HepG2 (cell line): ENCODE measurements at regions not wholly inside any gene's neighbourhood (a gene's known extent, or its start where the extent isn't known, plus 50 kb on each side); places are given as distances from the start of the nearest gene placed in this dataset.

Experiments
- ATAC-seq: fragments of 200-7000 bp; cut with Tn5 transposase; 3 replicates; pipeline ENCODE4 v1.9.1; 2020; ENCODE audit warnings: mild to moderate bottlenecking, moderate library complexity
- BruUV-seq: library from RNA; stranded (reverse); fragments of 400-500 nt; replicated peaks from 2 replicates; lab custom pipeline; 2021; lab: Mats Ljungman, UMichigan
- CTCF ChIA-PET: fragments of 300-600 bp; formaldehyde crosslinking; extraction: SDS; loops from one replicate; lab custom pipeline; 2021; ENCODE audit warnings: low total read pairs, inconsistent platforms, low intra/inter-chr PET ratio; lab: Yijun Ruan, JAX
- POLR2A ChIA-PET: fragments of 350-600 bp; sonication (Branson Sonifier 250); formaldehyde crosslinking; loops from one replicate; lab custom pipeline; 2020; ENCODE audit warnings: antibody characterized with exemption, inconsistent platforms; lab: Yijun Ruan, JAX
- DNase-seq: peaks from one replicate; pipeline ENCODE4 v3.0.0-alpha.2; 2015; ENCODE audit warnings: low spot score
- FAIRE-seq: peaks from 3 replicates; lab custom pipeline; 2011; peaks lifted over from hg19 to GRCh38; lab: Jason Lieb, UNC
- H2AFZ ChIP-seq: one replicate; pipeline ENCODE4 v1.6.1; 2011; ENCODE audit warnings: low read length, inconsistent platforms
- H3K27ac ChIP-seq: fragments of 300-600 bp; 3 replicates; pipeline ENCODE4 v1.8.0; 2011; ENCODE audit warnings: mixed run types, mild to moderate bottlenecking, mixed read lengths, low read length, inconsistent platforms; ENCODE audit not compliant: insufficient read depth; ENCODE audit errors: extremely low read length
- H3K27me3 ChIP-seq, 2 experiments: fragments of 200-600 bp in 1 of 2; 2 replicates in 1 of 2; 3 replicates in 1 of 2; pipeline versions ENCODE4 v1.6.0 to v1.8.0; 2011; ENCODE audit warnings: low read length in 2 of 2, mild to moderate bottlenecking in 2 of 2, moderate library complexity in 2 of 2, inconsistent platforms in 1 of 2; ENCODE audit not compliant: insufficient read depth in 2 of 2, control insufficient read depth in 1 of 2
- H3K36me3 ChIP-seq, 2 experiments: fragments of 200-600 bp in 1 of 2; replicated peaks in 1 of 2; 2 replicates in 1 of 2; 3 replicates in 1 of 2; pipeline versions ENCODE4 v1.5.1 to v1.8.0; 2011; ENCODE audit warnings: low read length in 2 of 2, inconsistent platforms in 1 of 2; ENCODE audit not compliant: insufficient read depth in 2 of 2, control insufficient read depth in 1 of 2
- H3K4me1 ChIP-seq: 2 replicates; pipeline ENCODE4 v1.5.1; 2012; ENCODE audit warnings: low read length, inconsistent platforms; ENCODE audit not compliant: insufficient read depth
- H3K4me2 ChIP-seq: 2 replicates; pipeline ENCODE4 v1.6.0; 2011; ENCODE audit warnings: low read depth, low read length, inconsistent platforms
- H3K4me3 ChIP-seq, 3 experiments: fragments of 200-600 bp in 1 of 3; sonication (generic), shearing (Covaris generic) in 1 of 3; replicated peaks in 1 of 3; 2 replicates each; pipeline ENCODE4 v1.5.1; 2011 to 2016; ENCODE audit warnings: low read length in 3 of 3, inconsistent platforms in 2 of 3, low read depth in 2 of 3, mild to moderate bottlenecking in 2 of 3, control low read depth in 1 of 3, mixed read lengths in 1 of 3; ENCODE audit not compliant: insufficient read depth in 1 of 3
- H3K79me2 ChIP-seq: one replicate; pipeline ENCODE4 v1.6.1; 2011; ENCODE audit warnings: low read length, inconsistent platforms; ENCODE audit not compliant: insufficient read depth
- H3K9ac ChIP-seq: 2 replicates; pipeline ENCODE4 v1.6.0; 2011; ENCODE audit warnings: mild to moderate bottlenecking, low read depth, low read length, inconsistent platforms; ENCODE audit not compliant: insufficient read depth
- H3K9me3 ChIP-seq: 2 replicates; pipeline ENCODE4 v1.5.1; 2012; ENCODE audit warnings: mild to moderate bottlenecking, low read length
- H4K20me1 ChIP-seq: 2 replicates; pipeline ENCODE4 v1.6.0; 2011; ENCODE audit warnings: inconsistent platforms, mild to moderate bottlenecking, low read length, moderate library complexity; ENCODE audit not compliant: insufficient read depth
- ATF5 ChIP-seq: sonication (generic); formaldehyde crosslinking; IDR thresholded peaks from 2 replicates; pipeline ENCODE4 v1.4.0; 2020; ENCODE audit warnings: mild to moderate bottlenecking, low read depth, missing genetic modification reagents
- GTF2F1 ChIP-seq: fragments of 150-350 bp; IDR thresholded peaks from 2 replicates; pipeline ENCODE4 v1.6.1; 2014; ENCODE audit warnings: low read length
- KIAA2018 ChIP-seq: sonication (generic); formaldehyde crosslinking; IDR thresholded peaks from 2 replicates; pipeline ENCODE4 v1.5.0; 2020; ENCODE audit warnings: mild to moderate bottlenecking, missing genetic modification reagents, borderline replicate concordance
- SP140L ChIP-seq: sonication (generic); formaldehyde crosslinking; IDR thresholded peaks from 2 replicates; pipeline ENCODE4 v1.4.0; 2020; ENCODE audit warnings: missing genetic modification reagents, borderline replicate concordance
- TAF1 ChIP-seq: sonication (generic); formaldehyde crosslinking; IDR thresholded peaks from 2 replicates; pipeline ENCODE4 v1.4.0; 2020; ENCODE audit warnings: missing genetic modification reagents
- TOE1 ChIP-seq: sonication (generic); formaldehyde crosslinking; IDR thresholded peaks from 2 replicates; pipeline ENCODE4 v1.4.0; 2020; ENCODE audit warnings: mild to moderate bottlenecking, missing genetic modification reagents
- ZMAT3 ChIP-seq: sonication (generic); formaldehyde crosslinking; conservative IDR thresholded peaks from 2 replicates; pipeline ENCODE4 v1.7.0; 2021; ENCODE audit warnings: missing genetic modification reagents
- ZNF34 ChIP-seq: sonication (generic); formaldehyde crosslinking; IDR thresholded peaks from 2 replicates; pipeline ENCODE4 v1.4.0; 2020; ENCODE audit warnings: mild to moderate bottlenecking, missing genetic modification reagents, borderline replicate concordance
- ZNF567 ChIP-seq: sonication (generic); formaldehyde crosslinking; IDR thresholded peaks from 2 replicates; pipeline ENCODE4 v1.8.1; 2023; ENCODE audit warnings: mild to moderate bottlenecking, missing genetic modification reagents, borderline replicate concordance
- ZNF580 ChIP-seq: IDR thresholded peaks from 2 replicates; pipeline ENCODE4 v1.6.1; 2016; ENCODE audit warnings: low read depth, borderline replicate concordance
- WGBS: methylation state at CpG from one replicate; pipeline ENCODE4 v1.1.6; 2017; ENCODE audit warnings: low lambda C conversion rate; 5-methylcytosine and 5-hydroxymethylcytosine counted together
- in situ Hi-C: cut with HindIII; loops from 2 replicates; pipeline ENCODE4 v1.10.0; 2017; ENCODE audit warnings: low pct_unique_long_range_greater_than_20kb; ENCODE audit not compliant: extremely low pct_ligation_motif_present
- intact Hi-C: fragments of 100-400 bp; cut with micrococcal nuclease; formaldehyde crosslinking; loops from one replicate; pipeline ENCODE4 v1.10.0; 2022; ENCODE audit not compliant: unreplicated experiment
- TF ChIP-seq, protein P1 (sequence below): sonication (generic); formaldehyde crosslinking; IDR thresholded peaks from 2 replicates; pipeline ENCODE4 v1.4.0; 2020; ENCODE audit warnings: missing genetic modification reagents, borderline replicate concordance

DNA sequence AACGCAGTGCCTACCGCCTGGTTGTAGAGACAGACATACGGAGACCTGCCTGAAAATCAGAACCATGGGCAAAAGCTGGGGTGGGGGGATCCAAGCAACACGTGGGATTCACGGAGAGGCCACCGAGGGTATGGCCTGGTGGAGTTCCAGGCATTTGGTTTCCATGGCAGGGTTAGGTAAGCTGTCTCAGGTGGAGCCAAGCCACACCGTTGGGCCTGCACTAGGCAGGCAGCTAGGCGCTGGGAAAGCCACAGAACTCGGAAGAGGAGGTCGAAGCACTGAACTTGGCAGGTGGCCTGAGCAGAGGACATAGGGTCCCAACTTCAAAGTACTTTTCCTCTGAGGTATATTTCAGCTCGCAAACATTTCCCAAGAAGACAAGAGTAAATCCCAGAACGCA, 111.6 kb downstream of the ISL1 start:
- Histone ChIP-seq H2AFZ (no peak overlapping the region), H3K27ac (no peak overlapping the region), H3K4me2 (no peak overlapping the region), H3K9me3 (no peaks in the 10 kb centered on the region), H3K79me2 (no peaks in the 10 kb centered on the region), H4K20me1 (no peaks in the 10 kb centered on the region), H3K36me3 (no peaks in the 10 kb centered on the region), H3K4me1 (no peaks in the 10 kb centered on the region), H3K9ac (no peak overlapping the region), H3K27me3 (no peaks in the 10 kb centered on the region), H3K4me3 (no peak overlapping the region)
- ChIA-PET POLR2A (no interaction called here), CTCF (no interaction called here)
- ATAC-seq (no peak), DNase-seq (no peak), FAIRE-seq (no peak)
- in situ Hi-C loops, result no loop called here
- WGBS, result 24% methylated on average over 12 of the region's 12 CpGs
- BruUV-seq, result no TSS peak
- intact Hi-C loops, result no loop called here
- TF ChIP-seq, protein P1, sequence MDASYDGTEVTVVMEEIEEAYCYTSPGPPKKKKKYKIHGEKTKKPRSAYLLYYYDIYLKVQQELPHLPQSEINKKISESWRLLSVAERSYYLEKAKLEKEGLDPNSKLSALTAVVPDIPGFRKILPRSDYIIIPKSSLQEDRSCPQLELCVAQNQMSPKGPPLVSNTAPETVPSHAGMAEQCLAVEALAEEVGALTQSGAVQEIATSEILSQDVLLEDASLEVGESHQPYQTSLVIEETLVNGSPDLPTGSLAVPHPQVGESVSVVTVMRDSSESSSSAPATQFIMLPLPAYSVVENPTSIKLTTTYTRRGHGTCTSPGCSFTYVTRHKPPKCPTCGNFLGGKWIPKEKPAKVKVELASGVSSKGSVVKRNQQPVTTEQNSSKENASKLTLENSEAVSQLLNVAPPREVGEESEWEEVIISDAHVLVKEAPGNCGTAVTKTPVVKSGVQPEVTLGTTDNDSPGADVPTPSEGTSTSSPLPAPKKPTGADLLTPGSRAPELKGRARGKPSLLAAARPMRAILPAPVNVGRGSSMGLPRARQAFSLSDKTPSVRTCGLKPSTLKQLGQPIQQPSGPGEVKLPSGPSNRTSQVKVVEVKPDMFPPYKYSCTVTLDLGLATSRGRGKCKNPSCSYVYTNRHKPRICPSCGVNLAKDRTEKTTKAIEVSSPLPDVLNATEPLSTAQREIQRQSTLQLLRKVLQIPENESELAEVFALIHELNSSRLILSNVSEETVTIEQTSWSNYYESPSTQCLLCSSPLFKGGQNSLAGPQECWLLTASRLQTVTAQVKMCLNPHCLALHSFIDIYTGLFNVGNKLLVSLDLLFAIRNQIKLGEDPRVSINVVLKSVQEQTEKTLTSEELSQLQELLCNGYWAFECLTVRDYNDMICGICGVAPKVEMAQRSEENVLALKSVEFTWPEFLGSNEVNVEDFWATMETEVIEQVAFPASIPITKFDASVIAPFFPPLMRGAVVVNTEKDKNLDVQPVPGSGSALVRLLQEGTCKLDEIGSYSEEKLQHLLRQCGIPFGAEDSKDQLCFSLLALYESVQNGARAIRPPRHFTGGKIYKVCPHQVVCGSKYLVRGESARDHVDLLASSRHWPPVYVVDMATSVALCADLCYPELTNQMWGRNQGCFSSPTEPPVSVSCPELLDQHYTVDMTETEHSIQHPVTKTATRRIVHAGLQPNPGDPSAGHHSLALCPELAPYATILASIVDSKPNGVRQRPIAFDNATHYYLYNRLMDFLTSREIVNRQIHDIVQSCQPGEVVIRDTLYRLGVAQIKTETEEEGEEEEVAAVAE (CRISPR knock-in tag), result no peak
- TF ChIP-seq TOE1 (CRISPR knock-in tag), result no peak
- no peak for TF ChIP-seq KIAA2018 (CRISPR knock-in tag)
- no peak for TF ChIP-seq TAF1 (CRISPR knock-in tag)
- TF ChIP-seq ZNF567 (CRISPR knock-in tag), result no peak
- TF ChIP-seq ZNF34 (CRISPR knock-in tag), result no peak
- no peak for TF ChIP-seq ZMAT3 (CRISPR knock-in tag)
- TF ChIP-seq GTF2F1, result no peak
- no peak for TF ChIP-seq ZNF580 (CRISPR knock-in tag)
- no peak for TF ChIP-seq ATF5 (CRISPR knock-in tag)
- no peak for TF ChIP-seq SP140L (CRISPR knock-in tag)
